ENCODE measurements at regions not wholly inside any gene's neighbourhood (a gene's known extent, or its start where the extent isn't known, plus 50 kb on each side); places are given as distances from the start of the nearest gene placed in this dataset.

DNA sequence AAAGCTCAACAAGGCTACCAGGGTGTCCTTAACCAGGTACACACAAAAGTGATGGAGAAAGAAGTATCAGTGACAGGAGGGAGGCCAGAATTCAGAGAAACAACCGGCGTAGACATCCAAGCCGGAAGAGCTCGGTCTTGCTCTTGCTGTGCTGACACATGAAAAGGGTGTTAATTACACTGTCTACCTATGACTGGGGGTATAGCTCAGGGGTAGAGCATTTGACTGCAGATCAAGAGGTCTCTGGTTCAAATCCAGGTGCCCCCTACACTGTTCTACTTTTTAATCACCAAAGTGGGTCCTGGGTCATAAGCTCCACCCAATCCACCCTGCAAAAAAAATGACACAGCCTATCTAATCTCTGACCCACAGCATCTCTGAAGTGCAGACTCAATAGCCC is 86.9 kb upstream of the ZNF746 start:
- TF ChIP-seq, protein P1, sequence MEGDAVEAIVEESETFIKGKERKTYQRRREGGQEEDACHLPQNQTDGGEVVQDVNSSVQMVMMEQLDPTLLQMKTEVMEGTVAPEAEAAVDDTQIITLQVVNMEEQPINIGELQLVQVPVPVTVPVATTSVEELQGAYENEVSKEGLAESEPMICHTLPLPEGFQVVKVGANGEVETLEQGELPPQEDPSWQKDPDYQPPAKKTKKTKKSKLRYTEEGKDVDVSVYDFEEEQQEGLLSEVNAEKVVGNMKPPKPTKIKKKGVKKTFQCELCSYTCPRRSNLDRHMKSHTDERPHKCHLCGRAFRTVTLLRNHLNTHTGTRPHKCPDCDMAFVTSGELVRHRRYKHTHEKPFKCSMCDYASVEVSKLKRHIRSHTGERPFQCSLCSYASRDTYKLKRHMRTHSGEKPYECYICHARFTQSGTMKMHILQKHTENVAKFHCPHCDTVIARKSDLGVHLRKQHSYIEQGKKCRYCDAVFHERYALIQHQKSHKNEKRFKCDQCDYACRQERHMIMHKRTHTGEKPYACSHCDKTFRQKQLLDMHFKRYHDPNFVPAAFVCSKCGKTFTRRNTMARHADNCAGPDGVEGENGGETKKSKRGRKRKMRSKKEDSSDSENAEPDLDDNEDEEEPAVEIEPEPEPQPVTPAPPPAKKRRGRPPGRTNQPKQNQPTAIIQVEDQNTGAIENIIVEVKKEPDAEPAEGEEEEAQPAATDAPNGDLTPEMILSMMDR (conservative IDR thresholded peaks at IDR 0.05) = no peak
- no peak for TF ChIP-seq EZH2 (IDR thresholded peaks at IDR 0.05; ENCODE audit: low read depth)
